GM19463 (cell line): ENCODE measurements at regions not wholly inside any gene's neighbourhood (a gene's known extent, or its start where the extent isn't known, plus 50 kb on each side); places are given as distances from the start of the nearest gene placed in this dataset.

ENCODE experiments used
- ATAC-seq: cut with Tn5 transposase; IDR thresholded peaks from one replicate; pipeline ENCODE4 v1.9.1; 2021; ENCODE audit warnings: mild to moderate bottlenecking, moderate library complexity; ENCODE audit not compliant: unreplicated experiment

DNA sequence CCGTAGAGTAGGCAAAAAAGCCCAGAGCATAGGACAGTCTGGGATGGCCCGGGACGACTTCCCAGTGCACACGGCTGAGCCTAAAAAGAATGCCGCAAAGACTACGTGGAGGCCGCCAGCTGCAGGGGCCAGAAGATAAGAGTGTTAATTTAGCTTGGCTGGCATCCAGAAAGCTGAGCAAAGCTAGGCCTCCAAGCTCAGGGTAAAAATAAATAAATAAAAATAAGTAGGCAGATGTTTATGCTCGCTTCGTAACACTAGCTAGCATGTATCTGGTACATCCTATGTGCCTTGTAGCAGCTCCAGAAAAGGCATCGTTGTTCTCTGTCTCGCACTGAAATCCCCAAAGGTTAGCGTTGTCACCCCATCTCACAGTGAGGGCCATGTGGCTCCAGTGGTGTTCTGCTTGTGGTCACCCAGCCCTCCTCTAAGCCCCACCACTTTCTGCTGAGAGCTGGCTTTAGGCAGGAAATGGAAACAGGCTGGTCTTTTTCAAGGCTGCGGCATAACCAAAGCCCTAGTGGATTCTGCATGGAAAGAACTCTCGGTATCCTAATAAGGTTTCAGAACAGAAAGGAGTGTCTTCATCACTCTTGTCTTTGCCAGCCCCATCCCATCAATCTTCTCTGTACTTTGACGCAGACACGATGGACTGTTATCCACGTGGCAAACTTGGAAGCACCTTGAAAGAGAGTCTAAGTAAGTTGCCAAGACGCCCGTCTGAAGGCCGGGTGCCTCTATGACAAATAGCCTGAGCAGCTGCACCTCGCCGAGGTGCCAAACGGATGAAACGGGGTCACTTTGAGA is 58.1 kb upstream of the MEF2A start:
- peak; percentile 20 for ATAC-seq

DNA sequence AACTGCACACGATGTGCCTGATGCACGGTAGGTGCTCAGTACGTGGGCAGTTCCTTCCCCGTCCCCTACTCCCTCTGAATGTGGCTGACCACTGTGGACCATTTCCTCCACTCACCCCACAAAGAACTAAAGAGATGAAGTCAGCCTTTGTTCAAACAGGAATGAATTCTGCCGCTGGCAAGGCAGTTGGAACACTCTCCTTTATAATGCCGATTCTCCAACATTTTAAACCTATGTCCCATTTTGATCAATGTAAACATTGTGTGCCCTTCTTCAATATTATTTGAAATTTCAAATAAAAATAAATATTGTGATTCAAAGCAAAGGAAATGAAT is 57.5 kb upstream of the MEF2A start:
- ATAC-seq: no peak

DNA sequence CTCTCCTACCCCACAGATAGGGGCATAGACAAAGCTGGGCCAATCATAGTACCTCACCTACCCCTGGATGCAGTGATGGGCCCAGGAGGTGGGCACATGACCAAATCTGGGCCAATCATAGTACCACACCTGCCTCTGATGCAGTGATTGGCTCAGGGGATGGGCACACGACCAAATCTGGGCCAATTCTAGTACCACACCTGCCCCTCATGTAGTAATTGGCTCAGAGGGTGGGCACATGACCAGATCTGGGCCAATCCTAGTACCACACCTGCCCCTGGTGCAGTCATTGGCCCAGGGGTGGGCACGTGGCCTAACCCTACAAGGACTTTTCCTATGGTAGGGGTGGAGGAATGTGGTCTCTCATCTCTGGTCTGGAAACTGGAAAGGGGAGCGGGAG is 56.9 kb upstream of the MEF2A start:
- ATAC-seq: no peak

DNA sequence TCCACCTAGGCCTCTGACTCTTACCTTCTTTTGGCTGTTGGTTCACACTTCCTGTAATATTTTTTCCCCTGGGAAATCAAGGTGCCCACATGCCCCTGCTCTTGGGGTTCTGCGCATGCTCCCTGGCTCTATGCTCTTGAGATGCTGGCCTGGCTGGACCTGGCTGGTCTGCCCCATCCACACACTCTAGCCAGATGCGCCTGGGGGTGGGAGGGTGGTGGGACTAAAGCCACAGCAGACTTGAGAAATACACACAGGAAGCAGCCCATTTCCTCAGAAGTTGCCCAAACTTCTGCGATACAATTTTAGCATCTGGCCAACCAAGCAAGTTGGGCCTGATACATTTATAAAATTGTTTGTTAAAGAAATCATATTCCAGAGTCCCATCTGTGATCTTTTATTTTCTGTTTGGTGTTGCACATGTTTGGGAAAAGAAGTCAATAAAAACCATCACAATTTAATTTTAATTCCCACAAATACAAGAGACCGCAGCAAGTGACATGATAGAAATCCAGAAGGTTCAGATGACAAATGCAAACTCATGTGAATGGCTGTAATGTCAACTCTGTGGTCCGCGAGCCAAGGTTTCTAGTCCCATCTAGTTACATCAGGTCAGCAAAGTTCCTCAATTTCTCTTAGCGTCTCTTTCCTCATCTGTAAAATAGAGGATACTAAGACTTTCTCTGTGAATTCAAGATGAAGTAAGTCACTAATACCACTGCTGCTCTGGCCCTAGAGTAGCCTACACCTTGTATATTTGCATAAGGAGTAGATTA is 55.9 kb upstream of the MEF2A start:
- no peak for ATAC-seq

DNA sequence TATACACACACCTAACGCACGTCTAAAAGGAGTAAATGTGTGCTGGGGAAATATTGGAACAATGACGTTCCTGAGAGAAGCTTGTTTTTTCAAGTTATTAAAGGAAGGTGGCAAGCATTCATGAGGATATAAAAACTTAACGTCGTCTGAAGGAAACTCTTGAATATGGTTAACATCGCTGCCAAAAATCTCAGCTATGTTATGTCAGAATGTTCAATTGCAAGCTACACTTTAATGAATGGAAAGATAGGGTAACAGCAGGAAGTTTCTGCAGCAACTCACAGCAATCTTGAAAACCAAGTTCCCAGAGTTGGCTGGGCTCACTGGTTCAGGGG is 54.3 kb upstream of the MEF2A start:
- ATAC-seq: no peak

DNA sequence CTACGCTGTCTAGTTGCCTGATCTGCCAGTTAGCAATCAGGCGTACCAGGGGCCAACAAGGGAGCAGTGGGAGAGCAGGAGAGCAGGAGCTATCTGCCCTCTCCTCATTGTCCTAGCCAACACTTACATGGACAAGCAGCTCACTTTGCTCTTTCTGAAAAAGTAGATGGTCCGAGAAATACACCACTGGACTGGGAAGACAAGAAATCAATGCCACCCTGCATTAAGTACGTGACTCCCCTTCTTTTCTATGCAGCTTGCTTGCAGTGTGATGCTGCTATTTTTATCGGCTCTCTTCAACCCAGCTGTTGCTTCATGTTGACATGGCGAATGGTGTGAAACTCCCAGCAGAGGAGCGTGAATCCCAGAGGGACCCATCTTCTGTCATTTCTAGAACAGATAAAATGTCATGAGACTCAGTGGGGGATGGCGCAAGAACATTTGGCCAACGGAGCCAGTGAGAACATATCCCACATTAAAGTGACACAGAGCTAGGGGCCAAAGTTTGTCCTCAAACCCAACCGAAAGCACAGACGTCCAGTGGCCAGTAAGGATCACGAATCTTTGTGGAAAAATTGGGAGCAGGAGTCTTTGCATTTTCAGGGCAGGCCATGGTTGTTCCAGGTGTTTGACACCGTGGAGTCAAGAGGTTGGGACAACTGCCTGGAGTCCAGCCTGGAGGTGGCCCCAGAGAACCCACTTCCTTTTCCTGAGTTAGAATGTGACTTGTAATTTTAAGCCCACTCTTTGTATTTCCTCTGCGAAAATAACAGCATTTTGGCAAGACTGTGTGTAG is 53.7 kb upstream of the MEF2A start:
- ATAC-seq: peak; percentile 75

DNA sequence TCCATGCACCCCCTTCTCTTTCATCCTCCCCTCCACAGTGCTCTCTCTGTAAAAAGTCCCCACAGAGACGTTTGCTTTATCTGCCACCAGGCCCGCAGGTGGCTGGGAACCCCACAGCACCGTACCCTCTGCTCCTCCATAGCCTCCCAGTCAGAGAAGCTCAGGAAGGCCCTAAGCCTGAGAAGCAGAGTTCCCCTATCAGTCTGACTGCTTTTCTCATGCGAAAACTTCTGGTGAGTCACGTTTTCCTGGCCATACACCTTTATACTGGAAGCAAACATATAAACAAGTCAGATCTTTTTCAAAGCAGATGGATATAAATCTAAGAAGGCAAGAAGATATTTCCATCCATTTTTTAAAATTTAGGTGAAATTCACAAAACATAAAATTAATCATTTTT is 51.5 kb upstream of the MEF2A start:
- no peak for ATAC-seq
